ENCODE measurements at regions not wholly inside any gene's neighbourhood (a gene's known extent, or its start where the extent isn't known, plus 50 kb on each side); places are given as distances from the start of the nearest gene placed in this dataset.

DNA sequence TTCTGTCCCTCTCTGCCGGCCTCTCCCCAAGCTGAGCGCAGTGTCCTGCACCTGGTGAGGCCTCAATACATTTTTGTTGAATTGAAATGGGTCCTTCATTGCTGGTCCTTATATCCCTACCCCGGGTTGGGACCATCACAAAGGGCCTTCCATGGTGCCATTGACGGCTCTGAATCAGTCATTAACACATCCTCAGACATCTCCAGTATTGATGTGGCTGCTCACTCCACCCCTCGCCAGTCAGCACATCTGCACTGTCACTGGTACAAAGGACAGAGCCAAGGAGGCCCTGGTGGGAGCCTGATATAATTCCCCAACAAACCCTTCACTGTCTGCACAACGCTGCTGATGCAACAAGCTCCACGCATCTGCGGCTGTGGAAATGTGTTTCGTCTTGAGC lies 191.6 kb upstream of the TOPAZ1 start:
- TF ChIP-seq, protein P1, sequence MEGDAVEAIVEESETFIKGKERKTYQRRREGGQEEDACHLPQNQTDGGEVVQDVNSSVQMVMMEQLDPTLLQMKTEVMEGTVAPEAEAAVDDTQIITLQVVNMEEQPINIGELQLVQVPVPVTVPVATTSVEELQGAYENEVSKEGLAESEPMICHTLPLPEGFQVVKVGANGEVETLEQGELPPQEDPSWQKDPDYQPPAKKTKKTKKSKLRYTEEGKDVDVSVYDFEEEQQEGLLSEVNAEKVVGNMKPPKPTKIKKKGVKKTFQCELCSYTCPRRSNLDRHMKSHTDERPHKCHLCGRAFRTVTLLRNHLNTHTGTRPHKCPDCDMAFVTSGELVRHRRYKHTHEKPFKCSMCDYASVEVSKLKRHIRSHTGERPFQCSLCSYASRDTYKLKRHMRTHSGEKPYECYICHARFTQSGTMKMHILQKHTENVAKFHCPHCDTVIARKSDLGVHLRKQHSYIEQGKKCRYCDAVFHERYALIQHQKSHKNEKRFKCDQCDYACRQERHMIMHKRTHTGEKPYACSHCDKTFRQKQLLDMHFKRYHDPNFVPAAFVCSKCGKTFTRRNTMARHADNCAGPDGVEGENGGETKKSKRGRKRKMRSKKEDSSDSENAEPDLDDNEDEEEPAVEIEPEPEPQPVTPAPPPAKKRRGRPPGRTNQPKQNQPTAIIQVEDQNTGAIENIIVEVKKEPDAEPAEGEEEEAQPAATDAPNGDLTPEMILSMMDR (IDR thresholded peaks at IDR 0.05) = no peak
- TF ChIP-seq POLR2A (IDR thresholded peaks at IDR 0.05) (no peak), POLR2AphosphoS5 (IDR thresholded peaks at IDR 0.05) (no peak), EP300 (IDR thresholded peaks at IDR 0.05) (no peak)

Measured in gastroesophageal sphincter (tissue), 3 donors.